ENCODE measurements at regions not wholly inside any gene's neighbourhood (a gene's known extent, or its start where the extent isn't known, plus 50 kb on each side); places are given as distances from the start of the nearest gene placed in this dataset.

- no peak overlapping the region for H3K27ac Mint-ChIP-seq
- H3K27me3 Mint-ChIP-seq: no peaks in the 10 kb centered on the region
- no peak overlapping the region for H3K4me3 Mint-ChIP-seq
- no peaks in the 10 kb centered on the region for H3K9me3 Mint-ChIP-seq
- H3K36me3 Mint-ChIP-seq: no peaks in the 10 kb centered on the region
- no peaks in the 10 kb centered on the region for H3K4me1 Mint-ChIP-seq
Measured at GRCh38 chr16:72264771-72265170, 92.8 kb upstream of the PMFBP1 start.

GRCh38 chr16:72262711-72263110 lies 90.8 kb upstream of the PMFBP1 start:
- no peaks in the 10 kb centered on the region for H3K4me1 Mint-ChIP-seq
- H3K27me3 Mint-ChIP-seq: no peaks in the 10 kb centered on the region
- H3K27ac Mint-ChIP-seq: no peak overlapping the region
- no peaks in the 10 kb centered on the region for H3K9me3 Mint-ChIP-seq
- no peak overlapping the region for H3K4me3 Mint-ChIP-seq
- H3K36me3 Mint-ChIP-seq: no peaks in the 10 kb centered on the region

GRCh38 chr16:72261127-72261526 lies 89.2 kb upstream of the PMFBP1 start:
- H3K27me3 Mint-ChIP-seq: no peaks in the 10 kb centered on the region
- H3K9me3 Mint-ChIP-seq: no peaks in the 10 kb centered on the region
- no peak overlapping the region for H3K4me3 Mint-ChIP-seq
- no peak overlapping the region for H3K27ac Mint-ChIP-seq
- H3K36me3 Mint-ChIP-seq: no peaks in the 10 kb centered on the region
- no peaks in the 10 kb centered on the region for H3K4me1 Mint-ChIP-seq

GRCh38 chr16:72256398-72257066 lies 84.6 kb upstream of the PMFBP1 start:
- no peaks in the 10 kb centered on the region for H3K9me3 Mint-ChIP-seq
- no peak overlapping the region for H3K27ac Mint-ChIP-seq
- H3K36me3 Mint-ChIP-seq: no peaks in the 10 kb centered on the region
- H3K4me1 Mint-ChIP-seq: no peaks in the 10 kb centered on the region
- peaks cover 1% of the 10 kb centered on the region for H3K27me3 Mint-ChIP-seq
- H3K4me3 Mint-ChIP-seq: no peak overlapping the region

GRCh38 chr16:72255786-72256185 lies 83.8 kb upstream of the PMFBP1 start:
- Mint-ChIP-seq H3K4me3 (no peak overlapping the region), H3K27ac (no peak overlapping the region), H3K9me3 (no peaks in the 10 kb centered on the region), H3K36me3 (no peaks in the 10 kb centered on the region), H3K4me1 (no peaks in the 10 kb centered on the region), H3K27me3 (peaks cover 1% of the 10 kb centered on the region)

- no peak overlapping the region for H3K27ac Mint-ChIP-seq
- H3K27me3 Mint-ChIP-seq: no peaks in the 10 kb centered on the region
- H3K4me3 Mint-ChIP-seq: no peak overlapping the region
- peaks cover 5% of the 10 kb centered on the region for H3K4me1 Mint-ChIP-seq
- H3K9me3 Mint-ChIP-seq: no peaks in the 10 kb centered on the region
- no peaks in the 10 kb centered on the region for H3K36me3 Mint-ChIP-seq
Measured at GRCh38 chr16:72247821-72248253, 75.9 kb upstream of the PMFBP1 start.

- no peak overlapping the region for H3K27ac Mint-ChIP-seq
- no peaks in the 10 kb centered on the region for H3K27me3 Mint-ChIP-seq
- H3K9me3 Mint-ChIP-seq: no peaks in the 10 kb centered on the region
- H3K36me3 Mint-ChIP-seq: no peaks in the 10 kb centered on the region
- H3K4me3 Mint-ChIP-seq: no peak overlapping the region
- peaks cover 5% of the 10 kb centered on the region for H3K4me1 Mint-ChIP-seq
Measured at GRCh38 chr16:72246423-72246822, 74.5 kb upstream of the PMFBP1 start.

GRCh38 chr16:72244853-72245252 lies 72.9 kb upstream of the PMFBP1 start:
- Mint-ChIP-seq H3K27ac (no peak overlapping the region), H3K4me1 (peaks cover 5% of the 10 kb centered on the region), H3K27me3 (peaks cover 2% of the 10 kb centered on the region), H3K4me3 (no peak overlapping the region), H3K36me3 (no peaks in the 10 kb centered on the region), H3K9me3 (no peaks in the 10 kb centered on the region)

GRCh38 chr16:72243621-72244020 lies 71.7 kb upstream of the PMFBP1 start:
- Mint-ChIP-seq H3K27me3 (peaks cover 2% of the 10 kb centered on the region), H3K27ac (no peak overlapping the region), H3K36me3 (no peaks in the 10 kb centered on the region), H3K9me3 (no peaks in the 10 kb centered on the region), H3K4me3 (no peak overlapping the region), H3K4me1 (peaks cover 5% of the 10 kb centered on the region)

- H3K36me3 Mint-ChIP-seq: no peaks in the 10 kb centered on the region
- peaks cover 5% of the 10 kb centered on the region for H3K4me1 Mint-ChIP-seq
- no peak overlapping the region for H3K4me3 Mint-ChIP-seq
- H3K27me3 Mint-ChIP-seq: peaks cover 2% of the 10 kb centered on the region
- H3K9me3 Mint-ChIP-seq: no peaks in the 10 kb centered on the region
- H3K27ac Mint-ChIP-seq: no peak overlapping the region
Measured at GRCh38 chr16:72242757-72243156, 70.8 kb upstream of the PMFBP1 start.

- H3K4me3 Mint-ChIP-seq: no peak overlapping the region
- peaks cover 2% of the 10 kb centered on the region for H3K27me3 Mint-ChIP-seq
- H3K9me3 Mint-ChIP-seq: no peaks in the 10 kb centered on the region
- no peaks in the 10 kb centered on the region for H3K36me3 Mint-ChIP-seq
- H3K27ac Mint-ChIP-seq: no peak overlapping the region
- H3K4me1 Mint-ChIP-seq: peaks cover 5% of the 10 kb centered on the region
Measured at GRCh38 chr16:72241930-72242329, 70.0 kb upstream of the PMFBP1 start.

GRCh38 chr16:72241008-72241407 lies 69.1 kb upstream of the PMFBP1 start:
- no peak overlapping the region for H3K27ac Mint-ChIP-seq

GRCh38 chr16:72240466-72240865 lies 68.5 kb upstream of the PMFBP1 start:
- no peaks in the 10 kb centered on the region for H3K36me3 Mint-ChIP-seq
- peaks cover 7% of the 10 kb centered on the region for H3K27me3 Mint-ChIP-seq
- no peak overlapping the region for H3K4me3 Mint-ChIP-seq
- H3K27ac Mint-ChIP-seq: no peak overlapping the region
- H3K9me3 Mint-ChIP-seq: no peaks in the 10 kb centered on the region
- no peaks in the 10 kb centered on the region for H3K4me1 Mint-ChIP-seq

More at GRCh38 chr16:72241008-72241407, 69.1 kb upstream of the PMFBP1 start:
- H3K9me3 Mint-ChIP-seq: no peaks in the 10 kb centered on the region
- H3K4me1 Mint-ChIP-seq: no peaks in the 10 kb centered on the region
- peaks cover 4% of the 10 kb centered on the region for H3K27me3 Mint-ChIP-seq
- H3K36me3 Mint-ChIP-seq: no peaks in the 10 kb centered on the region
- H3K4me3 Mint-ChIP-seq: no peak overlapping the region

GRCh38 chr16:72236866-72237265 lies 64.9 kb upstream of the PMFBP1 start:
- Mint-ChIP-seq H3K4me1 (no peaks in the 10 kb centered on the region), H3K36me3 (no peaks in the 10 kb centered on the region), H3K27ac (no peak overlapping the region), H3K27me3 (peaks cover 7% of the 10 kb centered on the region), H3K9me3 (no peaks in the 10 kb centered on the region), H3K4me3 (no peak overlapping the region)

- Mint-ChIP-seq H3K4me1 (no peaks in the 10 kb centered on the region), H3K27me3 (peaks cover 6% of the 10 kb centered on the region), H3K36me3 (no peaks in the 10 kb centered on the region), H3K4me3 (no peak overlapping the region), H3K9me3 (no peaks in the 10 kb centered on the region), H3K27ac (no peak overlapping the region)
Measured at GRCh38 chr16:72234387-72234786, 62.4 kb upstream of the PMFBP1 start.

GRCh38 chr16:72228014-72228413 lies 56.1 kb upstream of the PMFBP1 start:
- H3K27me3 Mint-ChIP-seq: no peaks in the 10 kb centered on the region
- no peaks in the 10 kb centered on the region for H3K9me3 Mint-ChIP-seq
- no peak overlapping the region for H3K4me3 Mint-ChIP-seq
- no peaks in the 10 kb centered on the region for H3K36me3 Mint-ChIP-seq
- H3K4me1 Mint-ChIP-seq: no peaks in the 10 kb centered on the region
- H3K27ac Mint-ChIP-seq: no peak overlapping the region

- H3K9me3 Mint-ChIP-seq: no peaks in the 10 kb centered on the region
- no peaks in the 10 kb centered on the region for H3K36me3 Mint-ChIP-seq
- H3K27ac Mint-ChIP-seq: no peak overlapping the region
- H3K4me3 Mint-ChIP-seq: no peak overlapping the region
- no peaks in the 10 kb centered on the region for H3K27me3 Mint-ChIP-seq
- no peaks in the 10 kb centered on the region for H3K4me1 Mint-ChIP-seq
Measured at GRCh38 chr16:72226136-72226535, 54.2 kb upstream of the PMFBP1 start.
